Fibroblast of lung (primary cell): ENCODE measurements at regions not wholly inside any gene's neighbourhood (a gene's known extent, or its start where the extent isn't known, plus 50 kb on each side); places are given as distances from the start of the nearest gene placed in this dataset.
A peak's percentile ranks its signal among the peaks of the same experiment; 100 is the strongest.

Experiments used
- DNase-seq, 2 donors: peaks; one replicate each; pipeline versions ENCODE4 v3.0.0 to v3.0.0-alpha.2; 2010; ENCODE audit warnings: low read depth in 2 of 2
- H2AFZ ChIP-seq: 2 replicates; pipeline ENCODE4 v1.5.1; 2012; ENCODE audit warnings: low read length, control low read depth, inconsistent platforms
- H3K27ac ChIP-seq: 2 replicates; pipeline ENCODE4 v1.5.1; 2011; ENCODE audit warnings: low read length, control low read depth; ENCODE audit not compliant: insufficient read depth
- H3K27me3 ChIP-seq: 2 replicates; pipeline ENCODE4 v1.5.1; 2011; ENCODE audit warnings: mild to moderate bottlenecking, low read length; ENCODE audit not compliant: control insufficient read depth, insufficient read depth
- H3K36me3 ChIP-seq: 2 replicates; pipeline ENCODE4 v1.5.1; 2011; ENCODE audit warnings: low read length; ENCODE audit not compliant: control insufficient read depth, insufficient read depth
- H3K4me1 ChIP-seq: 2 replicates; pipeline ENCODE4 v1.5.1; 2011; ENCODE audit warnings: low read length; ENCODE audit not compliant: control insufficient read depth, insufficient read depth; ENCODE audit errors: extremely low read depth
- H3K4me2 ChIP-seq: 2 replicates; pipeline ENCODE4 v1.5.1; 2011; ENCODE audit warnings: low read length, control low read depth; ENCODE audit not compliant: insufficient read depth; ENCODE audit errors: extremely low read depth
- H3K4me3 ChIP-seq, 4 experiments: fragments of 200-600 bp in 1 of 4; sonication (generic) in 1 of 4; replicated peaks in 1 of 4; 2 replicates each; pipeline ENCODE4 v1.5.1; 2011 to 2016; ENCODE audit warnings: low read length in 4 of 4, low read depth in 3 of 4, mild to moderate bottlenecking in 3 of 4, control low read depth in 2 of 4, inconsistent platforms in 1 of 4, mixed read lengths in 1 of 4; ENCODE audit not compliant: insufficient read depth in 1 of 4; ENCODE audit errors: control extremely low read depth in 1 of 4
- H3K79me2 ChIP-seq: 2 replicates; pipeline ENCODE4 v1.5.1; 2012; ENCODE audit warnings: mild to moderate bottlenecking, low read length, inconsistent platforms; ENCODE audit not compliant: control insufficient read depth, insufficient read depth
- H3K9ac ChIP-seq: 2 replicates; pipeline ENCODE4 v1.5.1; 2011; ENCODE audit warnings: mild to moderate bottlenecking, low read length, control low read depth; ENCODE audit not compliant: insufficient read depth
- H3K9me3 ChIP-seq: 2 replicates; pipeline ENCODE4 v1.5.1; 2012; ENCODE audit warnings: low read depth, low read length; ENCODE audit not compliant: control insufficient read depth, insufficient read depth
- H4K20me1 ChIP-seq: 2 replicates; pipeline ENCODE4 v1.5.1; 2011; ENCODE audit warnings: low read length; ENCODE audit not compliant: control insufficient read depth, insufficient read depth; ENCODE audit errors: extremely low read depth
- CTCF ChIP-seq, 2 donors: IDR thresholded peaks in 1 of 2; conservative IDR thresholded peaks in 1 of 2; 1 replicate in 1 of 2; 2 replicates in 1 of 2; pipeline ENCODE4 v1.5.1; 2011 to 2012; ENCODE audit warnings: low read length in 2 of 2, control low read depth in 1 of 2, inconsistent platforms in 1 of 2, low read depth in 1 of 2, mild to moderate bottlenecking in 1 of 2
- EZH2 ChIP-seq: IDR thresholded peaks from 2 replicates; pipeline ENCODE4 v1.5.1; 2012; ENCODE audit warnings: low read length, control low read depth, mild to moderate bottlenecking; ENCODE audit errors: missing control alignments

- Histone ChIP-seq H3K79me2 (no peaks in the 10 kb centered on the region), H3K27me3 (no peaks in the 10 kb centered on the region), H2AFZ (no peak overlapping the region), H3K36me3 (no peaks in the 10 kb centered on the region), H4K20me1 (no peaks in the 10 kb centered on the region), H3K9ac (no peak overlapping the region), H3K9me3 (no peaks in the 10 kb centered on the region), H3K4me1 (no peaks in the 10 kb centered on the region), H3K4me3 (no peak overlapping the region), H3K4me2 (no peak overlapping the region), H3K27ac (no peak overlapping the region)
- DNase-seq = peak; percentile 26 to 96
- TF ChIP-seq CTCF (conservative IDR thresholded peaks at IDR 0.05 in 1 of 2, IDR thresholded peaks at IDR 0.05 in 1 of 2; ENCODE audit: low read depth in 1 of 2, low read length in 2 of 2) (no peak), EZH2 (no peak)
Observed at GRCh38 chr7:131897016-131897789, 340.8 kb upstream of the PODXL start.

- H3K4me2 ChIP-seq = no peak overlapping the region
- H3K79me2 ChIP-seq = no peaks in the 10 kb centered on the region
- H4K20me1 ChIP-seq = no peaks in the 10 kb centered on the region
- H3K9ac ChIP-seq = no peak overlapping the region
- no peaks in the 10 kb centered on the region for H3K4me1 ChIP-seq
- DNase-seq = peak in 1 of 2 donors; percentile 23
- no peaks in the 10 kb centered on the region for H3K9me3 ChIP-seq
- H3K27me3 ChIP-seq = no peaks in the 10 kb centered on the region
- no peaks in the 10 kb centered on the region for H3K36me3 ChIP-seq
- no peak overlapping the region for H3K4me3 ChIP-seq
- no peak overlapping the region for H2AFZ ChIP-seq
- H3K27ac ChIP-seq = no peak overlapping the region
- TF ChIP-seq EZH2 (no peak), CTCF (conservative IDR thresholded peaks at IDR 0.05 in 1 of 2, IDR thresholded peaks at IDR 0.05 in 1 of 2; ENCODE audit: low read depth in 1 of 2, low read length in 2 of 2) (no peak)
Observed at GRCh38 chr7:131896165-131896863, 339.9 kb upstream of the PODXL start.

GRCh38 chr7:131895541-131896164, 339.2 kb upstream of the PODXL start:
- Histone ChIP-seq H3K9me3 (no peaks in the 10 kb centered on the region), H3K27me3 (no peaks in the 10 kb centered on the region), H3K79me2 (no peaks in the 10 kb centered on the region), H4K20me1 (no peaks in the 10 kb centered on the region), H3K27ac (no peak overlapping the region), H2AFZ (no peak overlapping the region), H3K9ac (no peak overlapping the region), H3K4me1 (no peaks in the 10 kb centered on the region), H3K4me3 (no peak overlapping the region), H3K36me3 (no peaks in the 10 kb centered on the region), H3K4me2 (no peak overlapping the region)
- TF ChIP-seq EZH2 (no peak), CTCF (conservative IDR thresholded peaks at IDR 0.05 in 1 of 2, IDR thresholded peaks at IDR 0.05 in 1 of 2; ENCODE audit: low read depth in 1 of 2, low read length in 2 of 2) (no peak)
- peak; percentile 44 to 100 for DNase-seq
